ENCODE measurements at regions not wholly inside any gene's neighbourhood (a gene's known extent, or its start where the extent isn't known, plus 50 kb on each side); places are given as distances from the start of the nearest gene placed in this dataset.

GRCh38 chr5:135215617-135216470 is 181.8 kb upstream of the PITX1 start:
- Histone ChIP-seq H3K9me3 (replicated peaks; ENCODE audit: control insufficient read depth, insufficient read depth, low read length) (no peaks in the 10 kb centered on the region), H3K9ac (replicated peaks; ENCODE audit: extremely low read depth, insufficient read depth, low read length) (no peak overlapping the region), H3K27ac (ENCODE audit: insufficient read depth, low read depth, low read length) (no peak overlapping the region), H3K36me3 (ENCODE audit: control insufficient read depth in 2 of 2, extremely low read depth in 1 of 2, insufficient read depth in 2 of 2, low read length in 2 of 2) (no peaks in the 10 kb centered on the region), H3K9me1 (replicated peaks; ENCODE audit: control insufficient read depth, extremely low read depth, insufficient read depth, low read length) (no peaks in the 10 kb centered on the region), H3K27me3 (ENCODE audit: control insufficient read depth in 2 of 2, insufficient read depth in 2 of 2, low read length in 2 of 2) (peaks cover 3% of the 10 kb centered on the region in 2 experiments), H4K20me1 (replicated peaks; ENCODE audit: control insufficient read depth, extremely low read depth, insufficient read depth, low read length) (no peaks in the 10 kb centered on the region), H2AFZ (ENCODE audit: low read depth, low read length) (no peak overlapping the region), H3K4me1 (ENCODE audit: control insufficient read depth, extremely low read depth, insufficient read depth, low read length) (no peaks in the 10 kb centered on the region), H3K4me2 (ENCODE audit: insufficient read depth, low read length) (no peak overlapping the region), H3K79me2 (ENCODE audit: control insufficient read depth, insufficient read depth, low read length) (no peaks in the 10 kb centered on the region), H3K4me3 (replicated peaks in 1 of 3; ENCODE audit: insufficient read depth in 1 of 3, low read depth in 1 of 3, low read length in 3 of 3) (no peak overlapping the region)
- BruUV-seq (replicated peaks), result no TSS peak
- no peak for FAIRE-seq
- dilution Hi-C loops (cut with MboI; ENCODE audit: extremely low pct_ligation_motif_present, low sequenced_read_pairs) (no loop called here), intact Hi-C loops (cut with micrococcal nuclease) (no loop called here)
- CTCF ChIA-PET, result interaction anchor here (1.2 to 3.7 kb wide), 4 partner anchors 8 to 25 kb away, joined by 3 to 10 read pairs (median 5); no protein-coding TSS in a partner anchor
- no peak for DNase-seq (ENCODE audit: low read depth, low spot score)
- POLR2A ChIA-PET, result no interaction called here
- no peak for TF ChIP-seq EZH2 (IDR thresholded peaks at IDR 0.05; ENCODE audit: borderline replicate concordance, low read depth, low read length, severe bottlenecking)

DNA sequence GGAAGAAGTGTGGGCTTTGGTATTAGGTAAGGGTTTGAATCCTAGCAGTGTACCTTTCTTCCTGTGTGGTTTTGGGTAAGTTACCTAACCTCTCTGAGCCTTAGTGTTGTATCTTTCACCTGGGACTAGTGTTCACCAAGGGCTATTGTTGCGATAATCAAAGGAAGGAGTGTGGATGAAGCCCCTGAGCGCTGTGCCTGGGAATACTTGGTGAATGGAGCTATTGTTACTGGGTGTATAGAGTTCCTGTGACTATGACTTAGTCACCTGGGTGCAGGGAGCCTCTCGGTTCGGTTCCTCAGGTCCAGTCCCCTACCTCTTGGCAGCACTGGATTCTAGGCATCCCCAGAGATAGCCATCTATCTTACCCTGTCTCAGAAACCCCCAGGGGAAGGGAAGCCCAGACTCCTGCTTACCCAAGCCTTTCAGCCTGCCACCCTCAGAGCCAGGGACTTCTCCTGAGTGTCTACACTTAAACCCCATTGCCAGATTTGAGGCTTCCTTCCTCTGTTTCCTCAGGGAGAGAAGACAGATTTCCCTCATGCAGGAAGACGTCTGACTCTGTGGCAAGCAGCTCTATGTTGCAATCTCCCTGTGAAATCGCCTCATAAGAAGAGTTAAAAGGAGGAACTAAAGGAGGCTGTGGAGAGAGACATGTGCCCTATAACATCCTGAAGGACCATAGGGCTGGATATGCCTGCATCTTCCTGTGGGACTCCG is 181.0 kb upstream of the PITX1 start:
- POLR2A ChIA-PET, result no interaction called here
- Histone ChIP-seq H3K9ac (replicated peaks; ENCODE audit: extremely low read depth, insufficient read depth, low read length) (no peak overlapping the region), H3K9me1 (replicated peaks; ENCODE audit: control insufficient read depth, extremely low read depth, insufficient read depth, low read length) (no peaks in the 10 kb centered on the region), H3K4me1 (ENCODE audit: control insufficient read depth, extremely low read depth, insufficient read depth, low read length) (no peaks in the 10 kb centered on the region), H3K79me2 (ENCODE audit: control insufficient read depth, insufficient read depth, low read length) (no peaks in the 10 kb centered on the region), H3K27me3 (ENCODE audit: control insufficient read depth in 2 of 2, insufficient read depth in 2 of 2, low read length in 2 of 2) (peaks cover 3% of the 10 kb centered on the region in 2 experiments), H3K4me3 (replicated peaks in 1 of 3; ENCODE audit: insufficient read depth in 1 of 3, low read depth in 1 of 3, low read length in 3 of 3) (no peak overlapping the region), H3K4me2 (ENCODE audit: insufficient read depth, low read length) (no peak overlapping the region), H2AFZ (ENCODE audit: low read depth, low read length) (no peak overlapping the region), H3K9me3 (replicated peaks; ENCODE audit: control insufficient read depth, insufficient read depth, low read length) (no peaks in the 10 kb centered on the region), H3K27ac (ENCODE audit: insufficient read depth, low read depth, low read length) (no peak overlapping the region), H4K20me1 (replicated peaks; ENCODE audit: control insufficient read depth, extremely low read depth, insufficient read depth, low read length) (no peaks in the 10 kb centered on the region), H3K36me3 (ENCODE audit: control insufficient read depth in 2 of 2, extremely low read depth in 1 of 2, insufficient read depth in 2 of 2, low read length in 2 of 2) (no peaks in the 10 kb centered on the region)
- no peak for DNase-seq (ENCODE audit: low read depth, low spot score)
- no peak for TF ChIP-seq POLR2AphosphoS5 (IDR thresholded peaks at IDR 0.05; ENCODE audit: insufficient read depth, low read depth, low read length)
- TF ChIP-seq, protein P1, sequence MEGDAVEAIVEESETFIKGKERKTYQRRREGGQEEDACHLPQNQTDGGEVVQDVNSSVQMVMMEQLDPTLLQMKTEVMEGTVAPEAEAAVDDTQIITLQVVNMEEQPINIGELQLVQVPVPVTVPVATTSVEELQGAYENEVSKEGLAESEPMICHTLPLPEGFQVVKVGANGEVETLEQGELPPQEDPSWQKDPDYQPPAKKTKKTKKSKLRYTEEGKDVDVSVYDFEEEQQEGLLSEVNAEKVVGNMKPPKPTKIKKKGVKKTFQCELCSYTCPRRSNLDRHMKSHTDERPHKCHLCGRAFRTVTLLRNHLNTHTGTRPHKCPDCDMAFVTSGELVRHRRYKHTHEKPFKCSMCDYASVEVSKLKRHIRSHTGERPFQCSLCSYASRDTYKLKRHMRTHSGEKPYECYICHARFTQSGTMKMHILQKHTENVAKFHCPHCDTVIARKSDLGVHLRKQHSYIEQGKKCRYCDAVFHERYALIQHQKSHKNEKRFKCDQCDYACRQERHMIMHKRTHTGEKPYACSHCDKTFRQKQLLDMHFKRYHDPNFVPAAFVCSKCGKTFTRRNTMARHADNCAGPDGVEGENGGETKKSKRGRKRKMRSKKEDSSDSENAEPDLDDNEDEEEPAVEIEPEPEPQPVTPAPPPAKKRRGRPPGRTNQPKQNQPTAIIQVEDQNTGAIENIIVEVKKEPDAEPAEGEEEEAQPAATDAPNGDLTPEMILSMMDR (IDR thresholded peaks at IDR 0.05; ENCODE audit: extremely low read depth in 1 of 2, insufficient read depth in 1 of 2, low read depth in 1 of 2, low read length in 2 of 2), result no peak
- no peak for TF ChIP-seq POLR2A (IDR thresholded peaks at IDR 0.05; ENCODE audit: low read depth, low read length)
- no peak for TF ChIP-seq JUN (IDR thresholded peaks at IDR 0.05; ENCODE audit: borderline replicate concordance, insufficient read depth, insufficient read length, low read depth)
- no peak for TF ChIP-seq GATA2 (IDR thresholded peaks at IDR 0.05; ENCODE audit: insufficient read depth, insufficient read length, low read depth, low read length)
- no peak for TF ChIP-seq FOS (IDR thresholded peaks at IDR 0.05; ENCODE audit: borderline replicate concordance, insufficient read depth, low read length)
- TF ChIP-seq, protein P2, sequence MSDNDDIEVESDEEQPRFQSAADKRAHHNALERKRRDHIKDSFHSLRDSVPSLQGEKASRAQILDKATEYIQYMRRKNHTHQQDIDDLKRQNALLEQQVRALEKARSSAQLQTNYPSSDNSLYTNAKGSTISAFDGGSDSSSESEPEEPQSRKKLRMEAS (IDR thresholded peaks at IDR 0.05; ENCODE audit: insufficient read depth, insufficient read length), result no peak
- no peak for TF ChIP-seq MYC (IDR thresholded peaks at IDR 0.05; ENCODE audit: low read depth, low read length)
- no peak for TF ChIP-seq EZH2 (IDR thresholded peaks at IDR 0.05; ENCODE audit: borderline replicate concordance, low read depth, low read length, severe bottlenecking)
- BruUV-seq (replicated peaks), result no TSS peak
- dilution Hi-C loops (cut with MboI; ENCODE audit: extremely low pct_ligation_motif_present, low sequenced_read_pairs) (no loop called here), intact Hi-C loops (cut with micrococcal nuclease) (no loop called here)
- no peak for FAIRE-seq
- CTCF ChIA-PET, result no interaction called here
